K562 (cell line): ENCODE measurements at regions not wholly inside any gene's neighbourhood (a gene's known extent, or its start where the extent isn't known, plus 50 kb on each side); places are given as distances from the start of the nearest gene placed in this dataset.

Experiments used
- ASH1L ChIP-seq: fragments of 450-650 bp; IDR thresholded peaks from 2 replicates; pipeline ENCODE4 v1.6.1; 2018; ENCODE audit warnings: borderline replicate concordance, mild to moderate bottlenecking, low read depth; ENCODE audit not compliant: partially characterized antibody
- HDAC6 ChIP-seq: IDR thresholded peaks from 2 replicates; pipeline ENCODE4 v1.6.1; 2012; ENCODE audit warnings: low read depth, mild to moderate bottlenecking, control low read depth, inconsistent platforms, low read length, moderate library complexity
- ILF3 ChIP-seq: fragments of 450-650 bp; IDR thresholded peaks from 2 replicates; pipeline ENCODE4 v1.6.1; 2018; ENCODE audit warnings: antibody characterized with exemption, mild to moderate bottlenecking, moderate library complexity, borderline replicate concordance
- MEF2D ChIP-seq: conservative IDR thresholded peaks from 2 replicates; pipeline ENCODE4 v1.6.1; 2016; ENCODE audit warnings: low read depth, missing genetic modification characterization, missing compliant biosample characterization
- PHB ChIP-seq: fragments of 250-450 bp; sonication (Bioruptor Pico); IDR thresholded peaks from 2 replicates; pipeline ENCODE4 v1.5.0; 2021
- RBFOX2 ChIP-seq: fragments of 200-400 bp; formaldehyde crosslinking; IDR thresholded peaks from 2 replicates; pipeline ENCODE4 v1.6.1; 2017; ENCODE audit warnings: low read depth, mild to moderate bottlenecking, low read length, moderate library complexity
- SMAD4 ChIP-seq: fragments of 250-450 bp; sonication (Bioruptor Pico); conservative IDR thresholded peaks from 2 replicates; pipeline ENCODE4 v1.8.0; 2021; ENCODE audit warnings: inconsistent platforms, mild to moderate bottlenecking, moderate library complexity
- TF ChIP-seq, protein P1 (sequence below): sonication (generic); formaldehyde crosslinking; IDR thresholded peaks from 2 replicates; pipeline ENCODE4 v1.8.0; 2022; ENCODE audit warnings: missing genetic modification reagents, mild to moderate bottlenecking, borderline replicate concordance
- TF ChIP-seq, protein P2 (sequence below): fragments of 200-800 bp; sonication (Bioruptor generic); IDR thresholded peaks from 2 replicates; pipeline ENCODE4 v1.6.1; 2016; ENCODE audit warnings: missing genetic modification characterization, missing compliant biosample characterization
- TF ChIP-seq, protein P3 (sequence below): fragments of 450-650 bp; formaldehyde crosslinking; IDR thresholded peaks from 2 replicates; pipeline ENCODE4 v1.4.0; 2020; ENCODE audit warnings: mild to moderate bottlenecking, moderate library complexity
- TF ChIP-seq, protein P4 (sequence below): fragments of 450-650 bp; IDR thresholded peaks from 2 replicates; pipeline ENCODE4 v1.6.1; 2014; ENCODE audit warnings: low read depth, mild to moderate bottlenecking, moderate library complexity, borderline replicate concordance
- TF ChIP-seq, protein P5 (sequence below): fragments of 450-650 bp; IDR thresholded peaks from 2 replicates; pipeline ENCODE4 v1.6.1; 2016

DNA sequence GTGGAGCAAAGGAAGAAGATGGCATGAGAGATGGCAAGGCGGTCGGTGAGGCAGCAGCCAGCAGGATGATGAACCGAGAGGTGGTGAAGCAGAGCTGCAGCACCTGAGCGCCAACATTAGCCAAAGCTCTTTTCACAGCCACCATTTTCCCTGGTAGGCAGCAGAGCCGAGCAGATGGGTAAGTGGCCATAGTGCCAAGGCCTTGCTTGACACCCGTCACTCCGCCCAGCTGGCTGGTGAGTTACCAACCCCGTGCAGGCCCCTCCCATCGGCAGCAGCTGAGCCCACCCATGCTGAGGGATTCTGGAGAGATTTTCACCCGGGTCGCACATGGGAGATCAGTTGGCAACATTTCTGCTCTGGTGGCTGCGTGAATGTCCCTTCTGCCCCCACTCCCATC is 647.7 kb downstream of the PTPRU start (continued):
- TF ChIP-seq, protein P1, sequence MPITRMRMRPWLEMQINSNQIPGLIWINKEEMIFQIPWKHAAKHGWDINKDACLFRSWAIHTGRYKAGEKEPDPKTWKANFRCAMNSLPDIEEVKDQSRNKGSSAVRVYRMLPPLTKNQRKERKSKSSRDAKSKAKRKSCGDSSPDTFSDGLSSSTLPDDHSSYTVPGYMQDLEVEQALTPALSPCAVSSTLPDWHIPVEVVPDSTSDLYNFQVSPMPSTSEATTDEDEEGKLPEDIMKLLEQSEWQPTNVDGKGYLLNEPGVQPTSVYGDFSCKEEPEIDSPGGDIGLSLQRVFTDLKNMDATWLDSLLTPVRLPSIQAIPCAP (CRISPR knock-in tag), result no peak
- TF ChIP-seq ILF3 (no peak), PHB (CRISPR knock-in tag) (no peak), HDAC6 (no peak), RBFOX2 (no peak), ASH1L (no peak), SMAD4 (CRISPR knock-in tag) (no peak), MEF2D (tag) (no peak)
- TF ChIP-seq, protein P2, sequence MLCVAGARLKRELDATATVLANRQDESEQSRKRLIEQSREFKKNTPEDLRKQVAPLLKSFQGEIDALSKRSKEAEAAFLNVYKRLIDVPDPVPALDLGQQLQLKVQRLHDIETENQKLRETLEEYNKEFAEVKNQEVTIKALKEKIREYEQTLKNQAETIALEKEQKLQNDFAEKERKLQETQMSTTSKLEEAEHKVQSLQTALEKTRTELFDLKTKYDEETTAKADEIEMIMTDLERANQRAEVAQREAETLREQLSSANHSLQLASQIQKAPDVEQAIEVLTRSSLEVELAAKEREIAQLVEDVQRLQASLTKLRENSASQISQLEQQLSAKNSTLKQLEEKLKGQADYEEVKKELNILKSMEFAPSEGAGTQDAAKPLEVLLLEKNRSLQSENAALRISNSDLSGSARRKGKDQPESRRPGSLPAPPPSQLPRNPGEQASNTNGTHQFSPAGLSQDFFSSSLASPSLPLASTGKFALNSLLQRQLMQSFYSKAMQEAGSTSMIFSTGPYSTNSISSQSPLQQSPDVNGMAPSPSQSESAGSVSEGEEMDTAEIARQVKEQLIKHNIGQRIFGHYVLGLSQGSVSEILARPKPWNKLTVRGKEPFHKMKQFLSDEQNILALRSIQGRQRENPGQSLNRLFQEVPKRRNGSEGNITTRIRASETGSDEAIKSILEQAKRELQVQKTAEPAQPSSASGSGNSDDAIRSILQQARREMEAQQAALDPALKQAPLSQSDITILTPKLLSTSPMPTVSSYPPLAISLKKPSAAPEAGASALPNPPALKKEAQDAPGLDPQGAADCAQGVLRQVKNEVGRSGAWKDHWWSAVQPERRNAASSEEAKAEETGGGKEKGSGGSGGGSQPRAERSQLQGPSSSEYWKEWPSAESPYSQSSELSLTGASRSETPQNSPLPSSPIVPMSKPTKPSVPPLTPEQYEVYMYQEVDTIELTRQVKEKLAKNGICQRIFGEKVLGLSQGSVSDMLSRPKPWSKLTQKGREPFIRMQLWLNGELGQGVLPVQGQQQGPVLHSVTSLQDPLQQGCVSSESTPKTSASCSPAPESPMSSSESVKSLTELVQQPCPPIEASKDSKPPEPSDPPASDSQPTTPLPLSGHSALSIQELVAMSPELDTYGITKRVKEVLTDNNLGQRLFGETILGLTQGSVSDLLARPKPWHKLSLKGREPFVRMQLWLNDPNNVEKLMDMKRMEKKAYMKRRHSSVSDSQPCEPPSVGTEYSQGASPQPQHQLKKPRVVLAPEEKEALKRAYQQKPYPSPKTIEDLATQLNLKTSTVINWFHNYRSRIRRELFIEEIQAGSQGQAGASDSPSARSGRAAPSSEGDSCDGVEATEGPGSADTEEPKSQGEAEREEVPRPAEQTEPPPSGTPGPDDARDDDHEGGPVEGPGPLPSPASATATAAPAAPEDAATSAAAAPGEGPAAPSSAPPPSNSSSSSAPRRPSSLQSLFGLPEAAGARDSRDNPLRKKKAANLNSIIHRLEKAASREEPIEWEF (CRISPR knock-in tag), result no peak
- TF ChIP-seq, protein P3, sequence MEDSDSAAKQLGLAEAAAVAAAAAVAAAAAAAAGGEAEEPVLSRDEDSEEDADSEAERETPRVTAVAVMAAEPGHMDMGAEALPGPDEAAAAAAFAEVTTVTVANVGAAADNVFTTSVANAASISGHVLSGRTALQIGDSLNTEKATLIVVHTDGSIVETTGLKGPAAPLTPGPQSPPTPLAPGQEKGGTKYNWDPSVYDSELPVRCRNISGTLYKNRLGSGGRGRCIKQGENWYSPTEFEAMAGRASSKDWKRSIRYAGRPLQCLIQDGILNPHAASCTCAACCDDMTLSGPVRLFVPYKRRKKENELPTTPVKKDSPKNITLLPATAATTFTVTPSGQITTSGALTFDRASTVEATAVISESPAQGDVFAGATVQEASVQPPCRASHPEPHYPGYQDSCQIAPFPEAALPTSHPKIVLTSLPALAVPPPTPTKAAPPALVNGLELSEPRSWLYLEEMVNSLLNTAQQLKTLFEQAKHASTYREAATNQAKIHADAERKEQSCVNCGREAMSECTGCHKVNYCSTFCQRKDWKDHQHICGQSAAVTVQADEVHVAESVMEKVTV (CRISPR knock-in tag), result no peak
- TF ChIP-seq, protein P4, sequence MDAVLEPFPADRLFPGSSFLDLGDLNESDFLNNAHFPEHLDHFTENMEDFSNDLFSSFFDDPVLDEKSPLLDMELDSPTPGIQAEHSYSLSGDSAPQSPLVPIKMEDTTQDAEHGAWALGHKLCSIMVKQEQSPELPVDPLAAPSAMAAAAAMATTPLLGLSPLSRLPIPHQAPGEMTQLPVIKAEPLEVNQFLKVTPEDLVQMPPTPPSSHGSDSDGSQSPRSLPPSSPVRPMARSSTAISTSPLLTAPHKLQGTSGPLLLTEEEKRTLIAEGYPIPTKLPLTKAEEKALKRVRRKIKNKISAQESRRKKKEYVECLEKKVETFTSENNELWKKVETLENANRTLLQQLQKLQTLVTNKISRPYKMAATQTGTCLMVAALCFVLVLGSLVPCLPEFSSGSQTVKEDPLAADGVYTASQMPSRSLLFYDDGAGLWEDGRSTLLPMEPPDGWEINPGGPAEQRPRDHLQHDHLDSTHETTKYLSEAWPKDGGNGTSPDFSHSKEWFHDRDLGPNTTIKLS, result no peak
- TF ChIP-seq, protein P5, sequence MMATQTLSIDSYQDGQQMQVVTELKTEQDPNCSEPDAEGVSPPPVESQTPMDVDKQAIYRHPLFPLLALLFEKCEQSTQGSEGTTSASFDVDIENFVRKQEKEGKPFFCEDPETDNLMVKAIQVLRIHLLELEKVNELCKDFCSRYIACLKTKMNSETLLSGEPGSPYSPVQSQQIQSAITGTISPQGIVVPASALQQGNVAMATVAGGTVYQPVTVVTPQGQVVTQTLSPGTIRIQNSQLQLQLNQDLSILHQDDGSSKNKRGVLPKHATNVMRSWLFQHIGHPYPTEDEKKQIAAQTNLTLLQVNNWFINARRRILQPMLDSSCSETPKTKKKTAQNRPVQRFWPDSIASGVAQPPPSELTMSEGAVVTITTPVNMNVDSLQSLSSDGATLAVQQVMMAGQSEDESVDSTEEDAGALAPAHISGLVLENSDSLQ, result no peak
